ENCODE measurements at regions not wholly inside any gene's neighbourhood (a gene's known extent, or its start where the extent isn't known, plus 50 kb on each side); places are given as distances from the start of the nearest gene placed in this dataset.

DNA sequence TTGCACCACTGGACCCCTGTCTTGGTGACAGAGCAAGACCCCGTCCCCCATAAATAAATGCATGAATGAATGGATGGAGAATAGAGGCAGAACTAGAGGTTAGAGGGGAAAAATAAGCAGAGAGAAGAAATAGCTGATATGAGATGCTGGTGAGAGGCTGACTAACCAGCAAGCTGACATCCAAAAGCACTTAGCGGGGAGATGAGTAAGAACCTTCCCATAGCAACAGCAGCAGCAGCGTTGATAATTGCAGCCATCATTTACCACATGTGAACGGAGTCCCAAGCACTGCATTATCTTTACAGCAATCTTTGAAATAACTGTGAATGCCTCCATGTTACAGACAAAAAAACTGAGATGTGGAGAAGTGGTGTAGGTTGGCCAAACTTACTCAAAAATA is 777.3 kb upstream of the EEF2KMT start:
- ATAC-seq = no peak
- TF ChIP-seq TOX (CRISPR knock-in tag; IDR thresholded peaks at IDR 0.05; ENCODE audit: borderline replicate concordance) = no peak
- TF ChIP-seq, protein P1, sequence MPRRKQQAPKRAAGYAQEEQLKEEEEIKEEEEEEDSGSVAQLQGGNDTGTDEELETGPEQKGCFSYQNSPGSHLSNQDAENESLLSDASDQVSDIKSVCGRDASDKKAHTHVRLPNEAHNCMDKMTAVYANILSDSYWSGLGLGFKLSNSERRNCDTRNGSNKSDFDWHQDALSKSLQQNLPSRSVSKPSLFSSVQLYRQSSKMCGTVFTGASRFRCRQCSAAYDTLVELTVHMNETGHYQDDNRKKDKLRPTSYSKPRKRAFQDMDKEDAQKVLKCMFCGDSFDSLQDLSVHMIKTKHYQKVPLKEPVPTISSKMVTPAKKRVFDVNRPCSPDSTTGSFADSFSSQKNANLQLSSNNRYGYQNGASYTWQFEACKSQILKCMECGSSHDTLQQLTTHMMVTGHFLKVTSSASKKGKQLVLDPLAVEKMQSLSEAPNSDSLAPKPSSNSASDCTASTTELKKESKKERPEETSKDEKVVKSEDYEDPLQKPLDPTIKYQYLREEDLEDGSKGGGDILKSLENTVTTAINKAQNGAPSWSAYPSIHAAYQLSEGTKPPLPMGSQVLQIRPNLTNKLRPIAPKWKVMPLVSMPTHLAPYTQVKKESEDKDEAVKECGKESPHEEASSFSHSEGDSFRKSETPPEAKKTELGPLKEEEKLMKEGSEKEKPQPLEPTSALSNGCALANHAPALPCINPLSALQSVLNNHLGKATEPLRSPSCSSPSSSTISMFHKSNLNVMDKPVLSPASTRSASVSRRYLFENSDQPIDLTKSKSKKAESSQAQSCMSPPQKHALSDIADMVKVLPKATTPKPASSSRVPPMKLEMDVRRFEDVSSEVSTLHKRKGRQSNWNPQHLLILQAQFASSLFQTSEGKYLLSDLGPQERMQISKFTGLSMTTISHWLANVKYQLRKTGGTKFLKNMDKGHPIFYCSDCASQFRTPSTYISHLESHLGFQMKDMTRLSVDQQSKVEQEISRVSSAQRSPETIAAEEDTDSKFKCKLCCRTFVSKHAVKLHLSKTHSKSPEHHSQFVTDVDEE (CRISPR knock-in tag; IDR thresholded peaks at IDR 0.05) = no peak

DNA sequence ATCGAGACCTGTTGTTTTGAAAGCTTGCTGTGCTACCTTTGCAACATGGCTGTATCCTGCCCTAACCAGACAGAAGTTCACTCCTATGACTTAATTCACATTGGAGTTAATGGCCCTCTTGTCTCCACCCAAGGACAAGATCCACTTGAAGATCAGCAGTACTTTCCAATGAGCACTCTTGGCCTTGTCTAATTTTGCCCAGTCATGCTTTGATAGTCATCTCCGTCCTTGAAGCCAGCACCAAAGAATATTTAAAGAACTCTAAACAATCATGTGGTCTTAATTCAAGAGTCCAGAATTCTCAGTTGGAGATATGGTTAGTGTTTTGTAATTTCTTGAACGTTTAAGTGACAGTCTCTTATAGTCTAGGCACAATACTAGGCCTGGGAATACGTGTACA is 775.6 kb upstream of the EEF2KMT start:
- TF ChIP-seq ESRRG (CRISPR knock-in tag; IDR thresholded peaks at IDR 0.05) (no peak), TOX (CRISPR knock-in tag; IDR thresholded peaks at IDR 0.05; ENCODE audit: borderline replicate concordance) (no peak), GLIS3 (CRISPR knock-in tag; IDR thresholded peaks at IDR 0.05) (no peak), ZNF8 (CRISPR knock-in tag; IDR thresholded peaks at IDR 0.05) (no peak), OSR1 (CRISPR knock-in tag; IDR thresholded peaks at IDR 0.05) (no peak), TCF4 (CRISPR knock-in tag; IDR thresholded peaks at IDR 0.05; ENCODE audit: borderline replicate concordance) (no peak), ZC3H10 (CRISPR knock-in tag; IDR thresholded peaks at IDR 0.05) (no peak), PPARA (CRISPR knock-in tag; IDR thresholded peaks at IDR 0.05; ENCODE audit: borderline replicate concordance) (no peak), ISL1 (CRISPR knock-in tag; IDR thresholded peaks at IDR 0.05) (no peak), ZFP30 (CRISPR knock-in tag; IDR thresholded peaks at IDR 0.05) (no peak), SNAI2 (CRISPR knock-in tag; IDR thresholded peaks at IDR 0.05) (no peak), ZNF70 (CRISPR knock-in tag; IDR thresholded peaks at IDR 0.05) (no peak)
- TF ChIP-seq, protein P2, sequence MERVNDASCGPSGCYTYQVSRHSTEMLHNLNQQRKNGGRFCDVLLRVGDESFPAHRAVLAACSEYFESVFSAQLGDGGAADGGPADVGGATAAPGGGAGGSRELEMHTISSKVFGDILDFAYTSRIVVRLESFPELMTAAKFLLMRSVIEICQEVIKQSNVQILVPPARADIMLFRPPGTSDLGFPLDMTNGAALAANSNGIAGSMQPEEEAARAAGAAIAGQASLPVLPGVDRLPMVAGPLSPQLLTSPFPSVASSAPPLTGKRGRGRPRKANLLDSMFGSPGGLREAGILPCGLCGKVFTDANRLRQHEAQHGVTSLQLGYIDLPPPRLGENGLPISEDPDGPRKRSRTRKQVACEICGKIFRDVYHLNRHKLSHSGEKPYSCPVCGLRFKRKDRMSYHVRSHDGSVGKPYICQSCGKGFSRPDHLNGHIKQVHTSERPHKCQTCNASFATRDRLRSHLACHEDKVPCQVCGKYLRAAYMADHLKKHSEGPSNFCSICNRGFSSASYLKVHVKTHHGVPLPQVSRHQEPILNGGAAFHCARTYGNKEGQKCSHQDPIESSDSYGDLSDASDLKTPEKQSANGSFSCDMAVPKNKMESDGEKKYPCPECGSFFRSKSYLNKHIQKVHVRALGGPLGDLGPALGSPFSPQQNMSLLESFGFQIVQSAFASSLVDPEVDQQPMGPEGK (CRISPR knock-in tag; IDR thresholded peaks at IDR 0.05; ENCODE audit: borderline replicate concordance) = no peak
- TF ChIP-seq, protein P3, sequence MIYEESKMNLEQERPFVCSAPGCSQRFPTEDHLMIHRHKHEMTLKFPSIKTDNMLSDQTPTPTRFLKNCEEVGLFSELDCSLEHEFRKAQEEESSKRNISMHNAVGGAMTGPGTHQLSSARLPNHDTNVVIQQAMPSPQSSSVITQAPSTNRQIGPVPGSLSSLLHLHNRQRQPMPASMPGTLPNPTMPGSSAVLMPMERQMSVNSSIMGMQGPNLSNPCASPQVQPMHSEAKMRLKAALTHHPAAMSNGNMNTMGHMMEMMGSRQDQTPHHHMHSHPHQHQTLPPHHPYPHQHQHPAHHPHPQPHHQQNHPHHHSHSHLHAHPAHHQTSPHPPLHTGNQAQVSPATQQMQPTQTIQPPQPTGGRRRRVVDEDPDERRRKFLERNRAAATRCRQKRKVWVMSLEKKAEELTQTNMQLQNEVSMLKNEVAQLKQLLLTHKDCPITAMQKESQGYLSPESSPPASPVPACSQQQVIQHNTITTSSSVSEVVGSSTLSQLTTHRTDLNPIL (CRISPR knock-in tag; IDR thresholded peaks at IDR 0.05; ENCODE audit: low read depth) = no peak
- TF ChIP-seq, protein P4, sequence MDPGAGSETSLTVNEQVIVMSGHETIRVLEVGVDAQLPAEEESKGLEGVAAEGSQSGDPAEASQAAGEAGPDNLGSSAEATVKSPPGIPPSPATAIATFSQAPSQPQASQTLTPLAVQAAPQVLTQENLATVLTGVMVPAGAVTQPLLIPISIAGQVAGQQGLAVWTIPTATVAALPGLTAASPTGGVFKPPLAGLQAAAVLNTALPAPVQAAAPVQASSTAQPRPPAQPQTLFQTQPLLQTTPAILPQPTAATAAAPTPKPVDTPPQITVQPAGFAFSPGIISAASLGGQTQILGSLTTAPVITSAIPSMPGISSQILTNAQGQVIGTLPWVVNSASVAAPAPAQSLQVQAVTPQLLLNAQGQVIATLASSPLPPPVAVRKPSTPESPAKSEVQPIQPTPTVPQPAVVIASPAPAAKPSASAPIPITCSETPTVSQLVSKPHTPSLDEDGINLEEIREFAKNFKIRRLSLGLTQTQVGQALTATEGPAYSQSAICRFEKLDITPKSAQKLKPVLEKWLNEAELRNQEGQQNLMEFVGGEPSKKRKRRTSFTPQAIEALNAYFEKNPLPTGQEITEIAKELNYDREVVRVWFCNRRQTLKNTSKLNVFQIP (CRISPR knock-in tag; IDR thresholded peaks at IDR 0.05; ENCODE audit: borderline replicate concordance, low read depth) = no peak
- no peak for ATAC-seq

DNA sequence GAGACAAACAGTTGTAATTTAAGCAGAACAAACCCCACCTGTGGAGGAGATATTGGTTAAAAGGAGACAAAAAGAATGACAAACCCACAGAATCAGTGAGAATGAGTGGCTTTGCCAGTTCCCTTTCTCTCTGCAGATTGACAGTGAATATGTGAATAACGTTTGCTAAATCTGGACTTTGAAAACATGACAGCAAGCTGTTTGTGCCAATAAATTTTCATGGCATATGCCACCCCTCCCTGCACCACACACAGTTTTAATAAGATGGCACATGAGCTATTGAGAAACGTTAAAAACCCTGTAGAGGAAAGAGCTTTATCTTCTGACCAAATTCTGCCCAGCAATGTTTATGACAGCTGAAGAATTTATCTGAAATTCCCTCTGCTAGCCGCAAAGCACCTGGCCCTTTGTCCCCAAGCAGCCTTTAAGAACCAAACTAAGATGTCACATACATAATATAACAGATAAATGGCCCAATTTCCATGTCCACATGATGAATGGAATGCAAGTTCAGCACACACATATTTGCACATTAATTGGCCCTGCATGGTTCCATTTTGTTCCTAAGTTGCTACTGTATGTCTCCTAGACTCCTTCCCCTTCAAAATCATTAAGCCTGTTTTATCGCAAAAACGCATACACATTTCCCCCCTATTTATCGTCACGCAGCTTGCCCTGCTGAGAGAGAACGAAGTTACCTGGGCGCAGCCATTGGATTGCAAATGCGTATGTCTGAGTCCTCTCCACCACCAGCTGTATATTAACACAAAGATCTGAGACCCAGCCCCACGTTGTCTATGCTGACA is 773.5 kb upstream of the EEF2KMT start:
- no peak for TF ChIP-seq BACH2 (CRISPR knock-in tag; IDR thresholded peaks at IDR 0.05; ENCODE audit: borderline replicate concordance)
- TF ChIP-seq, protein P2 (CRISPR knock-in tag; IDR thresholded peaks at IDR 0.05; ENCODE audit: borderline replicate concordance) = no peak
- TF ChIP-seq PPARA (CRISPR knock-in tag; IDR thresholded peaks at IDR 0.05; ENCODE audit: borderline replicate concordance) = no peak
- no peak for TF ChIP-seq ZFP3 (CRISPR knock-in tag; IDR thresholded peaks at IDR 0.05)
- no peak for ATAC-seq

DNA sequence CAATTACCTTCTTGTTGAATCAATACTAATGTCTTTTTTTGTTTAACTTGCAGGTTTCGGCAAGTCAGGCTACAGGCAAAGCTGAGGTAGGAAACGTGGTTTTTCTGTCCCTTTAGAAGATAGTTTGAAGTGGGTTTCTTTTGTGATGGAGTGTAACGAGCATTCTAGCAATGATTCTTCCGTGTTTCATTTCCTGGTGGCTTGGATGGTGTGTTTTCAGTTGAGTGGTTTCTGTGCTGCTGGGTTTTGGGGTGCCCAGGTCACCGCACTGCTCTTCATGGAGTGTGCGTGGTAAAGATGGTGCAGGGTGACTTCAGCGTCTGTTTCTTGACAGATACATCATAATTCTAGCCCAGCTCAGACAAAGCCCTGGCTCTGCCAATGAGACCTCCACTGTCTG is 769.7 kb upstream of the EEF2KMT start:
- no peak for TF ChIP-seq ZFP30 (CRISPR knock-in tag; IDR thresholded peaks at IDR 0.05)
- TF ChIP-seq GLIS3 (CRISPR knock-in tag; IDR thresholded peaks at IDR 0.05) = no peak
- TF ChIP-seq ARNTL (CRISPR knock-in tag; IDR thresholded peaks at IDR 0.05; ENCODE audit: borderline replicate concordance, low read depth) = no peak
- TF ChIP-seq, protein P4 (CRISPR knock-in tag; IDR thresholded peaks at IDR 0.05; ENCODE audit: borderline replicate concordance, low read depth) = no peak
- TF ChIP-seq, protein P5, sequence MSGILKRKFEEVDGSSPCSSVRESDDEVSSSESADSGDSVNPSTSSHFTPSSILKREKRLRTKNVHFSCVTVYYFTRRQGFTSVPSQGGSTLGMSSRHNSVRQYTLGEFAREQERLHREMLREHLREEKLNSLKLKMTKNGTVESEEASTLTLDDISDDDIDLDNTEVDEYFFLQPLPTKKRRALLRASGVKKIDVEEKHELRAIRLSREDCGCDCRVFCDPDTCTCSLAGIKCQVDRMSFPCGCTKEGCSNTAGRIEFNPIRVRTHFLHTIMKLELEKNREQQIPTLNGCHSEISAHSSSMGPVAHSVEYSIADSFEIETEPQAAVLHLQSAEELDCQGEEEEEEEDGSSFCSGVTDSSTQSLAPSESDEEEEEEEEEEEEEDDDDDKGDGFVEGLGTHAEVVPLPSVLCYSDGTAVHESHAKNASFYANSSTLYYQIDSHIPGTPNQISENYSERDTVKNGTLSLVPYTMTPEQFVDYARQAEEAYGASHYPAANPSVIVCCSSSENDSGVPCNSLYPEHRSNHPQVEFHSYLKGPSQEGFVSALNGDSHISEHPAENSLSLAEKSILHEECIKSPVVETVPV (CRISPR knock-in tag; IDR thresholded peaks at IDR 0.05) = no peak
- no peak for TF ChIP-seq CSDC2 (CRISPR knock-in tag; IDR thresholded peaks at IDR 0.05)
- no peak for TF ChIP-seq ZNF70 (CRISPR knock-in tag; IDR thresholded peaks at IDR 0.05)
- TF ChIP-seq PPARA (CRISPR knock-in tag; IDR thresholded peaks at IDR 0.05; ENCODE audit: borderline replicate concordance) = no peak
- no peak for TF ChIP-seq BACH2 (CRISPR knock-in tag; IDR thresholded peaks at IDR 0.05; ENCODE audit: borderline replicate concordance)
- TF ChIP-seq SNAI2 (CRISPR knock-in tag; IDR thresholded peaks at IDR 0.05) = no peak
- no peak for TF ChIP-seq ZNF8 (CRISPR knock-in tag; IDR thresholded peaks at IDR 0.05)
- TF ChIP-seq ESRRG (CRISPR knock-in tag; IDR thresholded peaks at IDR 0.05) = no peak
- no peak for TF ChIP-seq TOX (CRISPR knock-in tag; IDR thresholded peaks at IDR 0.05; ENCODE audit: borderline replicate concordance)
- no peak for ATAC-seq

Data from SK-N-SH treated with all-trans-retinoic acid at 6 μM for 48 hours (cell line).